Fibroblast of skin of back (primary cell): ENCODE measurements at regions not wholly inside any gene's neighbourhood (a gene's known extent, or its start where the extent isn't known, plus 50 kb on each side); places are given as distances from the start of the nearest gene placed in this dataset.

Source experiments
- DNase-seq: peaks from one replicate; pipeline ENCODE4 v3.0.0-alpha.2; 2013

GRCh38 chr21:28228636-28228995, 764.1 kb downstream of the LTN1 start:
- DNase-seq, result no peak

GRCh38 chr21:28227881-28228635, 764.6 kb downstream of the LTN1 start:
- peak; percentile 39 for DNase-seq

DNA sequence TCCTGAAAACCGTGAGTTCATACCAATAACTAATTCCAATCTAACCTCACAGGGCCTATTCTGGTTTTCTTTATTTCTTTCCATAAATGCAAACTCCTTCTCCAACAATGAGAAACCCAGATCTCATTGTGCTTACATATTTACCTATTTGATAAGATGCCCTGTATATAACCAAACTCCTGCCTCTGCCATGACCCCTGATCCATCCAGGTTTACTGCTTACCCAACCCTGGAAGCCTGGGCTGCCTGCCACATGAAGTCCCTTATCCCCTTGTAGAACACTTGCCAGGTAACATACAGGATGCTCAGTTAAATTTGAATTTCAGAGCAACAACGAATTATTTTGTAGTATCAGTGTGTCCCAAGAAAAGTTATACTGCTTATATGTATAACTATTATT, 766.1 kb downstream of the LTN1 start:
- no peak for DNase-seq

GRCh38 chr21:28224191-28224726, 768.4 kb downstream of the LTN1 start:
- no peak for DNase-seq

- DNase-seq, result no peak
Observed at GRCh38 chr21:28221984-28222383, 770.7 kb downstream of the LTN1 start.

DNA sequence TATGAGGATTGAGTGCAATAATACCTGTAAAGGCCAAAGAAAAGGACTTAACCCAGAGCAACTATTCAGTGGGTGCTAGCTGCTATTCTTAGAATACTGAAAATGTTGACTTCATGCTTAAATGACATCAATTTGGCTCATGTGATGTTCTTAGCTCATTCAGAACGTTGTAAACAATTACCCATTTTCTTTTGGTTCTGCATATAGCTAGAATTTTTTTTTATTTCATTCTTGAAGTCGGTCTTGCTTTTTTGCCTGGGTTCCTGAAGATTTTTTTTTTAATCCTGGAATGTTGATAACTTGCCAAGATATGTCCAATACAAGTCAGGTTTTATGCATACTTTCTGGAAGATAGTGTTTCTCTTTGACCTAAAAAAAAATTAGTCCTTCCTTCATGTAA, 772.0 kb downstream of the LTN1 start:
- peak; percentile 53 for DNase-seq

DNA sequence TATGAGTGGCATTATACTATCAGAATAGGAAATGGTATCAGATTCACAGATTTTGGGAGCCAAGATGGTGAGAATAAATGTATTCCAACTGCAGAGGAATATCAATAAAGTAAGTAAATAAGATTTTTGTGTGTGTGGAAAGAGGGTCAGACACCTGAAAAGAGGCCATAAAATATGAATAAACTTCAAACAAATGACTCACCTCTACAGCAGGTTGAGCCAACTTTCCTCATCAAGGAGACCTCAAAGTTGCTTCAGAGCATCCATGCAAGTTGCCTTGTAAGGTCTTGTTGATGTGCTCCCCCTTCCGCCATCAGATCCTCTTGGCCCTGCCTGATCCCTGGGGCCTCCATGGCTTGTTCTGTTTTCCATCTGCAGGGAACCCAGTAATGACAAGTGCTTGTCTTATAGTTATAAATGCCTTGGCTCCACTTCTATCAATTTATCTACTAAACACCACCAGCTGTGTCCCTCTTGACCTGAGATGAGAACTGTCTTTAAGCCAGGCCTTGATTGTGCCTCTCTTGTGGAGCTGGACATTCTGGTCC, 775.6 kb downstream of the LTN1 start:
- no peak for DNase-seq

- DNase-seq, result peak; percentile 44
Observed at GRCh38 chr21:28215214-28215954, 777.3 kb downstream of the LTN1 start.

- DNase-seq, result no peak
Observed at GRCh38 chr21:28214786-28215185, 777.9 kb downstream of the LTN1 start.

- DNase-seq, result no peak
Observed at GRCh38 chr21:28213261-28213660, 779.4 kb downstream of the LTN1 start.

DNA sequence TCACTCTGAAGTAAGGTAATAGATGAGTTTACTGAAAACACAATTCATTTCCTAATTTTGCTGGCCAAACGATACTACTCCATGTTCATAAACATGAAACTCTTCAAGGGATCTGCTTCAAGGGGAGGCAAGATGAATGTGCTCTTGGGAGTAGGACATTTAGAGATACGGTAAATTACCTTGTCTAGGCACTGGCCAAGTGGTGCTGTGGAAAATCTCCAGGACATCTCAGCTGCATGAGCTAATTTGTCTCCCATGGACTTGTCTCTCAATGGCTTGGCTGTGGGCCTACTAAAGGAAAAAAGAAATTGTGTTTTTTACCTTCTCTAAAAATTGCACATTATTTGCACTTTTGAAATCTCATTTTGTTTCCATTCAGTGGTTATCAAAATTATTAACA, 780.6 kb downstream of the LTN1 start:
- no peak for DNase-seq

DNA sequence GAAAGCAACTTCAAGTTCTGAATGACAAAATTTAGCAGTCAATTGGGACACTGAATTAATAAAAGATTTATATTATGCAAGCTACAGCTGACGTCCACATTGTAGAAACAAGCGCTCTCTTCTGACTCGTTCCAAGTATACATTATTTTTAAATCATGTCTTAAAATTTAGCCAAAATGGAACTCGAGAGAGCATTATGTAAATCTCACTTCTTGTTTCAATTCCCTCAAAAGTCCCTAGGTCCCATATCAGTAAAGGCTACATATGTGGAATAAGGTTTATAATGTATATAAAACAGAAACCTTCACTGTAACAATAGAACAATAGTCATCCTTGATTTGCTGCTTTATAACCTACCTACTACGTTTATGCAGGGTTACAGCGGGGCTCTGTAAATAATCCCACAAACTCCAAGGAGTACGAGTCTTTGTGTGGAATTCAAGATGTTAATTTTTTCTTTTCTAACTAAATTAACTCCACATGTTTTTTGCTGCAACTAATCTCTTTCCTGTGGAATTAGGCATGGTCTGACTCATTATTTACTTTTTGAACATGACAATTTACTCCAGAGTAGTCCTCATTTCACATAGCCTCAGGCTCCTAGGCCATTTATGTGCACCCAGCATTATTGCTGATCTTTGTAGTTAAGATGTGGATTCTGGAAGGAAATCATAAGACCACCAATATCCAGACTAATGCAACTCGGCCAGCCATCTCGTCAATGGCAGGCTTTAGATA, 785.1 kb downstream of the LTN1 start:
- peak; percentile 87 for DNase-seq

GRCh38 chr21:28200726-28201125, 792.0 kb downstream of the LTN1 start:
- no peak for DNase-seq

- DNase-seq, result no peak
Observed at GRCh38 chr21:28196981-28197380, 795.7 kb downstream of the LTN1 start.

- no peak for DNase-seq
Observed at GRCh38 chr21:28193189-28193588, 799.5 kb downstream of the LTN1 start.

- DNase-seq, result no peak
Observed at GRCh38 chr21:28186604-28187003, 806.1 kb downstream of the LTN1 start.

- DNase-seq, result no peak
Observed at GRCh38 chr21:28181730-28182129, 810.9 kb downstream of the LTN1 start.

- DNase-seq, result no peak
Observed at GRCh38 chr21:28179136-28179535, 813.5 kb downstream of the LTN1 start.

DNA sequence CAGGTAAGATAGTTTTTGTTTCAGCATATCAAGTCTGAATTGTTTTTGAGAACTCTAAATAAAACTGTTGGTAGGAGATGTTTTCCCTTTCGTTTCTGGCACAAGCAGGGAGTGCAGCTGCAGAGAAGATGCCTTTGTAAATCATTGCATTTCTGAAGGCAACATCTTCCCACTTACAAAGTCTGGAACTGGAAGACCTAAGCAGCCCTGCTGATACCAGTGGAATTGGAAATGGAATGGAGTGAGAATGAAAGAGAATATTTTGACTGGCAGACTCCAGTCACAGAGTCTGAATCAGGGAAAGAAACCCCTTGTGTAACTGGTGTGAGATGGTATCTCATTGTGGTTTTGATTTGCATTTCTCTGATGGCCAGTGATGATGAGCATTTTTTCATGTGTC, 815.6 kb downstream of the LTN1 start:
- DNase-seq, result peak; percentile 3

DNA sequence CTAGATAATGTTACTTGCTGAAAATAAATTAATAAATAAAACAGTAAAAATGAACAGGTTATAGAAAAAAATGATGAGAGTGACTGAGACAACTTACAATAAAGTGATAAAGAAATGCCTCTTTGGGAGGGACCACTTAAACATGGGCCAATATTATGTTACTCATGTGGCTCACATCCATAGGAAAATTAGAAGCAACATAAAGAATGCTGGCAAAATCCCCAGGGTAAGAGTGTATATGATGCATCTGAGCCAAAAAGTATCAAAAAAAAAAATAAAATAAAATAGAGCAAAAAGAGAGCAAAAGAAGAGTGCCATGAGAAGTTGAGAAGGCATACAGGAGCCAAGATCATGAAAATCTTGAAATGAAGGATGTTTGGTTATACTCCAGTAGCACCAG, 818.0 kb downstream of the LTN1 start:
- peak; percentile 2 for DNase-seq

DNA sequence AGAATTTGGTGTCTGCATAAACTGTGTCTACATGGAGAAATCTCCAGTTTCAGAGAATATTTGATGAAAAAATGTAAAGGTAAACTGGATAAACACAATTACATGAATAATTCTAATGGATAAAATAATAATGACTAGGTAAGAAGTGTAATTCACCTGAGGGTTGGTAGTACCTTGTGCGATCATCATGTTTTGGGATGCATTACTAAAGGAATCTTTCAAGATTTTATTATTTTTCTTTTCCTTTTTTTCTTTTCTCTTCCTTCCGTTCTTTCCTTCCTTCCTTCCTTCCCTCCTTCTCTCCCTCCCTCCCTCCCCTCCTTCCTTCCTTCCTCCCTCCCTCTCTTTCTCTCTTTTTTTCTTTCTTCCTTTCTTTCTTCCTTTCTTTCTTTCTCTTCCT, 818.7 kb downstream of the LTN1 start:
- no peak for DNase-seq

GRCh38 chr21:28172376-28172775, 820.3 kb downstream of the LTN1 start:
- DNase-seq, result no peak

GRCh38 chr21:28167366-28167765, 825.3 kb downstream of the LTN1 start:
- DNase-seq, result no peak
